Thymus (tissue), 11 donors: ENCODE measurements at regions not wholly inside any gene's neighbourhood (a gene's known extent, or its start where the extent isn't known, plus 50 kb on each side); places are given as distances from the start of the nearest gene placed in this dataset.
"Not testable (repeated sequence)": the region's sequence is repeated elsewhere in the genome, so short reads cannot be mapped to it uniquely, and the experiment has no call there.

Source experiments
- DNase-seq, 9 donors: peaks; one replicate each; pipeline ENCODE4 v3.0.0-alpha.2; 2013; ENCODE audit warnings: low spot score in 9 of 9, low read depth in 6 of 9, missing footprints in 1 of 9
- H3K27ac ChIP-seq, 2 donors: one replicate each; pipeline ENCODE4 v1.5.1; 2013; ENCODE audit warnings: control low read depth in 1 of 2, low read depth in 1 of 2, low read length in 1 of 2, mild to moderate bottlenecking in 1 of 2, moderate library complexity in 1 of 2
- H3K27me3 ChIP-seq, 2 donors: one replicate each; pipeline ENCODE4 v1.5.1; 2013; ENCODE audit warnings: low read length in 1 of 2; ENCODE audit not compliant: control insufficient read depth in 2 of 2, insufficient read depth in 1 of 2
- H3K36me3 ChIP-seq, 2 donors: one replicate each; pipeline ENCODE4 v1.5.1; 2013; ENCODE audit warnings: low read length in 1 of 2, mild to moderate bottlenecking in 1 of 2, moderate library complexity in 1 of 2; ENCODE audit not compliant: control insufficient read depth in 2 of 2, insufficient read depth in 2 of 2
- H3K4me1 ChIP-seq, 2 donors: one replicate each; pipeline ENCODE4 v1.5.1; 2013; ENCODE audit warnings: low read length in 2 of 2; ENCODE audit not compliant: control insufficient read depth in 2 of 2, insufficient read depth in 2 of 2
- H3K4me3 ChIP-seq, 2 donors: one replicate each; pipeline ENCODE4 v1.5.1; 2013; ENCODE audit warnings: low read length in 2 of 2, control low read depth in 1 of 2, mild to moderate bottlenecking in 1 of 2
- H3K9me3 ChIP-seq, 2 donors: one replicate each; pipeline ENCODE4 v1.5.1; 2013; ENCODE audit warnings: low read length in 1 of 2, mild to moderate bottlenecking in 1 of 2; ENCODE audit not compliant: control insufficient read depth in 2 of 2, insufficient read depth in 1 of 2
- WGBS: extraction: QIAGEN DNeasy Blood & Tissue Kit; methylation state at CpG from one replicate; pipeline ENCODE4 v1.1.7; 2013; 5-methylcytosine and 5-hydroxymethylcytosine counted together
- donor health status: healthy.

DNA sequence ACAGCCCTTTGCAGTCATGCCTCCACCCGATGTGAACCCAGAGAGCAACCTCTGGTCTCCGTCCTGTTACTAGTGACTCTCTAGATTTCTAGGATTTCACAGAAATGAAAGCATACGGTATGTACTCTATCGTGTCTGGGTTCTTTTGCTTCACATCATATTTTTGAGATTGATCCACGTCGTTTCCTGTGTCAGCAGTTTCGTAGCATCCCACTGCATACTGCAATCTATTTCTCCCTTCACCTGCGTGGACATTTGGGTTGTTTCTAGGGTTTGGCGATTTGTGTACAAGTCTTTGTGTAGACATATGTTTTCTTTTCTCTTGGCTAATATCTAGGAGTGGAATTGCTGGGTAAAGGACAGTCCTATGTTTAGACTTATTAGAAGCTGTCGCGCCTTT lies 119.8 kb upstream of the PCBD1 start:
- H3K27ac ChIP-seq: no peak overlapping the region
- no peaks in the 10 kb centered on the region for H3K9me3 ChIP-seq
- H3K27me3 ChIP-seq: no peaks in the 10 kb centered on the region
- no peaks in the 10 kb centered on the region for H3K4me1 ChIP-seq
- no peak for DNase-seq
- WGBS: 96% methylated on average over 11 of the region's 11 CpGs
- no peaks in the 10 kb centered on the region for H3K36me3 ChIP-seq
- H3K4me3 ChIP-seq: no peak overlapping the region

DNA sequence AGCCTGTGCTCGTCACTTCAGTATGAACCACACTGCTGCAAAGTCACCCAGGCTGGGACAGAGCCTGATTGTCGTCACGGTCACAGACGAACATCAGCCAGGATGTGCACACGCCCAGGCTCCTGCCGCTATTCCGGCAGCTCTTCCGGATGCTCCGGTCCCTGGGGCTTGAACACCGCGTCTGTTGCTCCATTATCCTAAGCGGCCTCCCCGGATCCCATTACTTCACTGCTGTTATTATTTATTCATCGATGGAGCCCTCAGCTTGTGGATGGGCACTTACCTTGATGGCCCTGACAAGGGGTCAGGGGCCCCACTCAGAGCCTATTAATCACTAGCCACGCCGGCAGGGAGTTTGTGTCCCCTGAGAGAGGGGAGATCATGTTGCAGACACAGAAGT lies 120.8 kb upstream of the PCBD1 start:
- no peaks in the 10 kb centered on the region for H3K9me3 ChIP-seq
- H3K4me3 ChIP-seq: no peak overlapping the region
- 94% methylated on average over 16 of the region's 16 CpGs for WGBS
- no peaks in the 10 kb centered on the region for H3K27me3 ChIP-seq
- no peaks in the 10 kb centered on the region for H3K36me3 ChIP-seq
- no peaks in the 10 kb centered on the region for H3K4me1 ChIP-seq
- DNase-seq: no peak
- H3K27ac ChIP-seq: no peak overlapping the region

DNA sequence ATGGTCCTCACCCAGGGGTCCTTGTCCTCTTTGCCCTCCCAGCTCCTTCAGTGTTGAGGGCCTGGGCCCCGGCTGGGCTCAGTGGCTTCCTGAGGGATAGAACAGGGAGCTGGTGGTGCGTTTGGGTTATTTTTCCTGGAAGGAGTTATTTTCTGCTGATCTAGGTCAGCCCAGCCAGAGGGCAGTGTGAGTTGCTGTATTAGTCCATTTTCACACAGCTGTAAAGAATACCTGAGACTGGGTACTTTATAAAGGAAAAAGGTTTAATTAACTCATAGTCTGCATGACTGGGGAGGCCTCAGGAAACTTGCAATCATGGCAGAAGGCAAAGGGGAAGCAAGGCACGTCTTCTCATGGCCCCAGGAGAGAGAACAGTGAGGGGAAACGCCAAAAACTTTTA lies 122.4 kb upstream of the PCBD1 start:
- Histone ChIP-seq H3K9me3 (no peaks in the 10 kb centered on the region), H3K27me3 (no peaks in the 10 kb centered on the region), H3K4me3 (no peak overlapping the region), H3K27ac (no peak overlapping the region), H3K4me1 (no peaks in the 10 kb centered on the region), H3K36me3 (no peaks in the 10 kb centered on the region)
- no peak for DNase-seq
- 87% methylated on average over 4 of the region's 4 CpGs for WGBS

DNA sequence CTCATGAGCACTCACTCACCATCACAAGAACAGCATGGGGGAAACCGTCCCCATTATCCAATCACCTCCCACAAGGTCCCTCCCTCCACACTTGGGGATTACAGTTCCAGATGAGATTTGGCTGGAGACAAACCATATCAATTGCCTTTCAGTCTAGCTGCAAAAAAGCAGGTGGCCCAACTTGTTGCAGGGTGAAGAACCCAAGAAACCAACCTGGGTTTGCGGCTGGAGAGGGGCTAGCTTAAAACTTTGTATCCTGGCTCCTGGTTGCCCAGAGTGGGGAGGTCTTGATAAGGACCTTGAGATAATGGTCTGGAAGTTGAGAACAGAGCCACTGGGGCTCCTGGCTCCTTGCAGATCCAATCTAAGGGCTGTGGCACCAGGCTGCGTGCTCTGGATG lies 122.8 kb upstream of the PCBD1 start:
- no peaks in the 10 kb centered on the region for H3K9me3 ChIP-seq
- H3K4me1 ChIP-seq: no peaks in the 10 kb centered on the region
- DNase-seq: no peak
- no peak overlapping the region for H3K4me3 ChIP-seq
- H3K27me3 ChIP-seq: no peaks in the 10 kb centered on the region
- H3K36me3 ChIP-seq: no peaks in the 10 kb centered on the region
- WGBS: 98% methylated on average over 3 of the region's 3 CpGs
- H3K27ac ChIP-seq: no peak overlapping the region

DNA sequence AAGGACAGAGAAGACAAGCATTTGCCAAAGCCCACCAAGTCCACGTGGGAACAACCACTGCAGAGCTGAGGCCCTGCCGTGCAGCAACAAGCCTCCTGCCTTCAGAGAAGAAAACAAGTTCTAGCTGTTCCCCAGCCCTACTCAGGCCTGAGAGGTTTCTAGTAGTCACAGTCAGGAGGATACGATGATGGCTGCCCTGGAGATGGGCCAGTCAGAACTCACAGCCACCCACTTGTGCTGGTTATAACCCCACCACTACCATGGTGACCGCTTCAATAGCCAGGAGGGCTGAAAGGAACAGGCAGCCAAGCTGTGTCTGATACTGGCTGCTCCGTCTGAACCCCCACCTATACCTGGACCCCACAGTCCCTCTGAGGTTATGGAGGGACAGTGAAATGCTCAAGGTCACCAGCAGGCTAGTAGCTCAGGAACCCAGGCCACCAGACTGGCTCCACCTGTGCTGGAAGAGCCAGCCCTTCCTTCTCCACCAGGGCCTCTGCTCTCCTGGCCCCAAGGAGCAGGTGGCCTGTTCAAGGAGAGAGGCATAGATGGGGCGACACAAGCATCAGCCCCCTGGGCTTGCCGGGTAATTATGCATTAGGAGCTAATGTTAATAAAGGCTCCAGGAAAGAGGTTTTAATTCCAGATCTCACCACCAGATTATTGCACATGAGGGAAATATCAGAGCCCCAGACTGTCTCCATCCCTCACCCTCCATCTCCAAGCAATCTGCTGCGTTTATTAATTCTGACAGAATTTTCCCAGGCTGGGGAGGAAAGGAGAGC lies 125.8 kb upstream of the PCBD1 start:
- no peak overlapping the region for H3K27ac ChIP-seq
- WGBS: 87% methylated on average over 8 of the region's 8 CpGs
- H3K9me3 ChIP-seq: no peaks in the 10 kb centered on the region
- H3K4me1 ChIP-seq: no peaks in the 10 kb centered on the region
- no peak overlapping the region for H3K4me3 ChIP-seq
- H3K36me3 ChIP-seq: no peaks in the 10 kb centered on the region
- H3K27me3 ChIP-seq: no peaks in the 10 kb centered on the region
- no peak for DNase-seq

DNA sequence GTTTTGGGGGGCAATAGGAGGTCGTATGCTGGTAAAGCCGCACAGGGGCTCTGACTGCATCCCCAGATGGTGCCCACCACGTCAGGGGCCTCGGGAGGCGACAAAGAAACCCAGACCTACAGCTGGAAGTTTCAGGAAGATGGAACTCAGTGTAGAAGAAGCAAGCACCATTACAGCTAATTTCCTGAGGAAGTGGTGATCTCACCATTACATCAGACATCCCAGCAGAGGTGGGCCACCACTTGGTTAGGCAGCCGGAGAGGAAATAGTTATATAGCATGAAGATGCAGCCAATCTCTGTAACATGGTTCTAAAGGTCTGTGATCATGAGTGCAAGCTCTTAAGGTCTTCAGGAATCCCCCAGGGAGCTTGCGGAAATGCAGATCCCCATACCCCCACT lies 127.3 kb upstream of the PCBD1 start:
- 67% methylated on average over 7 of the region's 7 CpGs for WGBS
- Histone ChIP-seq H3K9me3 (no peaks in the 10 kb centered on the region), H3K4me3 (no peak overlapping the region), H3K27me3 (no peaks in the 10 kb centered on the region), H3K4me1 (no peaks in the 10 kb centered on the region), H3K27ac (no peak overlapping the region), H3K36me3 (no peaks in the 10 kb centered on the region)
- DNase-seq: no peak

DNA sequence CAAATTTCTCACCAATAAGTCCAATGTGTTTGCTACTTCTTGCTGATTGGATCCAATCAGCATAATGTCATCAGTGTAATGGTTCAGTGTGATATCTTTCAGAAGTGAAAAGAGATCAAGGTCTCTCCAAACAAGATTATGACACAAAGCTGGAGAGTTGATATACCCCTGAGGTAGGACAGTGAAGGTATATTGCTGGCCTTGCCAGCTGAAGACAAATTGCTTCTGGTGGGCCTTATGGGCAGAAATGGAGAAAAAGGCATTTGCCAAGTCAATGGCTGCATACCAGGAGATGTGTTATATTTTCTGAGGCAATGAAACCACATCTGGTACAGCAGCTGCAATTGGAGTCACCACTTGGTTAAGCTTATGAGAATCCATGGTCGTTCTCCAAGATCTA lies 131.7 kb upstream of the PCBD1 start:
- not testable (repeated sequence) for H3K9me3 ChIP-seq, H3K4me1 ChIP-seq, H3K4me3 ChIP-seq, H3K27ac ChIP-seq, H3K27me3 ChIP-seq, DNase-seq, H3K36me3 ChIP-seq
- WGBS: 100% methylated on average over 1 of the region's 1 CpG

DNA sequence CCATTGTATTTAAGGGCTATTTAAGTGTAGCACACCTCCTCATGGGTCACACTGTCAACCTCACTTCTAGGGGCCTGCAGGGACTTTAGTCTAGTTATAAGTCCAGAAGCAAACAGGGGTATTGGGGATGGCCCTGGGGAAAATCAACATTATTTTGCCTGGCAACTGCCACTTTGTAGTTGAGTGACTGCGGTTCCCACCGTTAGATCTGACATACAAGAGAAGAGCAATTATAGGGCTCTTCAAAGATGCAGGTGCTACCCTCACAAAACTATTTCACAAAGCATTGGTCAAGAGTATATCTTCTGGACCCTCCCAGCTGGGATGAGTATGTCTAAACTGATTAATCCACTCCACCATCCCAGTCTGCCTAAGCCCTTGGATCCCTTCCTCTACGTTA lies 133.0 kb upstream of the PCBD1 start:
- no peak for DNase-seq
- no peaks in the 10 kb centered on the region for H3K36me3 ChIP-seq
- H3K4me1 ChIP-seq: no peaks in the 10 kb centered on the region
- no peaks in the 10 kb centered on the region for H3K27me3 ChIP-seq
- no peak overlapping the region for H3K27ac ChIP-seq
- WGBS: 96% methylated on average over 3 of the region's 3 CpGs
- H3K4me3 ChIP-seq: no peak overlapping the region
- H3K9me3 ChIP-seq: no peaks in the 10 kb centered on the region

DNA sequence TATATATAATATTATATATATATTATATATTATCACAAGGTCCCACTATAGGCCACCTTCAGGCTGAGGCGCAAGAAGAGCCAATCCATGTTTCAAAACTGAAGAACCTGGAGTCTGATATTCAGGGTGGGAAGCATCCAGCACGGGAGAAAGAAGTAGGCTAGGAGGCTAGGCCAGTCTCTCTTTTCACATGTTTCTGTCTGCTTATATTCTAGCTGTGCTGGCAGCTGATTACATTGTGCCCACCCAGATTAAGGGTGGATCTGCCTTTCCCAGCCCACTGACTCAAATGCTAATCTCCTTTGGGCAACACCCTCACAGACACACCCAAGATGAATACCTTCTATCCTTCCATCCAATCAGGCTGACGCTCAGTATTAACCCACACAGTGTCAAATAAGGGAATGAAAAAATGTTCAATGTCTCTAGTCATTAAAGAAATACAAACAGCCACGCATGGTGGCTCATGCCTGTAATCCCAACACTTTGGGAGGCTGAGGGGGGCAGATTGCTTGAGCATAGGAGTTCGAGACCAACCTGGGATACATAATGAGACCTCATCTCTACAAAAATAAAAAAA lies 135.4 kb upstream of the PCBD1 start:
- Histone ChIP-seq H3K27ac (no peak overlapping the region), H3K36me3 (no peaks in the 10 kb centered on the region), H3K27me3 (no peaks in the 10 kb centered on the region), H3K4me1 (no peaks in the 10 kb centered on the region), H3K4me3 (no peak overlapping the region), H3K9me3 (no peaks in the 10 kb centered on the region)
- WGBS: 96% methylated on average over 5 of the region's 5 CpGs
- no peak for DNase-seq
